HK-2 (cell line): ENCODE measurements at regions not wholly inside any gene's neighbourhood (a gene's known extent, or its start where the extent isn't known, plus 50 kb on each side); places are given as distances from the start of the nearest gene placed in this dataset.

Experiments used
- DNase-seq: peaks from one replicate; pipeline ENCODE4 v3.0.0-alpha.2; 2018; ENCODE audit not compliant: unreplicated experiment

DNA sequence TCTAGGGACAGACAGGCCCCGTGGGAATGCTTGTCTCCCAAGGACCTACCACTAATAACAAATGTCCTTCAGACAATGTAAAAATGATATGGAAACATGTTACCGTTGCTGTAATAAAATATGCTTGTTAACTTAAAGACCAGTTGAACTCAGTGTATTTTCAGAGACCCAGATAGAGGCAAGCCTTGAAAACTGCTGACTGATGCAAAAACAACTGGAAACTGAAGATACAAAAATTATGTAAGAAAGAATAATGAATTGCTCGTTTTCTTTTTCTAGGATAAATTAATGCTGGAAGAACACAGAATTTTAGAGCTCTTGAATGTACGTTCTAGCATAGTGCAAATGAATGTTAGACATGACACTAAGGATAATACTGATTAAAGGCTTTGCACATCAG is 311.5 kb upstream of the MAN1A1 start:
- no peak for DNase-seq

DNA sequence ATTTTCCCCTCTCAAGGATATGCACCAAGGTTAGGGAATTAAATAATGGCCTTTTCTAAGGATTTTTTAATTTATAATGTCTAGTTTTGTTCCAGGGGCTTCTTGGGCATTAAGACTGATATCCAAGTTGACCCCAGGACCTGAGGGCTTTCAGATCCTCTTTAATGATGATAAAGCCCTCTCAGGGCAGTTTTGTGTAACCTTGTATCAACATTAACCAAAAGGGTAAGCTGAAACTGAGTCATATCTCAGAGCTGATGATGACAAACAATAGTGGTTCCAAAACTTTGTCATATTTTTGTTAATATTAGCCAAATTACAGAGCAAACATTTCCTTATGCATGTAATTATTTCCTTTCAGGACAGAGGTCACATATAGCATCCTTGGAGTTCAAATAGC is 309.4 kb upstream of the MAN1A1 start:
- DNase-seq, result no peak

DNA sequence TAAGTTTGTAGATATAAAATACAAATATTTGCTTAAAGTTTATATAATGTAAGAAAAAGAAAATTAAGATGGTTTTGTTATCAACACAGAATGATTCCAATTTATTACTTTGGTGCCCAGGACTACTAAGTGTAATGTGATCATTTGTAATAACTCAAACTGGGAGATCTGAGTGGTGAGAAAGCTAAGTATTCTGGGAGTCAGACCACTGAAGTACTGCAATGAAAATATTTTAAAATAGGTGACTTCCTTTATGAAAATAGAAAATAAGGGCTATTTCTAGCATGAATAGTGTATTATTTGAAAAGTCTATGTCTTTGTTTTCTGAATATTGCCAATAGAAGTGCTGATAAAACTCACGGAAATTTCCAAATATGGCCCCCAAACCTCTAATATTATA is 305.6 kb upstream of the MAN1A1 start:
- no peak for DNase-seq

DNA sequence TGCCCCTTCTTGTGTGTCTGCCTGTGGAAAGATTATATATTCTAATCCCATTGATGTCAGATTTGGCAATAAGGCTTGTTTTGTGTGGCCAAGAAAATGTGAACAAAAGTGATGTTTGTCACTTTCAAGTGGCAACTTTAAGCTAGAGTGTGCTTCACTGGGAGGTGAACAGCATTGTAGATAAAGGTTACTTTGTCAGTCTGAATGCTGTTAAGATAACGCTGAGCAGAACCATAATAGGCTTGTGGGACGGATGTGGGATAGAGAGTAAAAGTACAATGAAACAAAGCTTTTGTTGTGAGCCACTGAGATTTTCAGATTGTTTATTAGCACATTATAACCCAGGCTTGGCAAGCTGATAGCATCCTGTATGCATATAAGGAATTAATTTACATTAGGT is 303.8 kb upstream of the MAN1A1 start:
- DNase-seq, result no peak

DNA sequence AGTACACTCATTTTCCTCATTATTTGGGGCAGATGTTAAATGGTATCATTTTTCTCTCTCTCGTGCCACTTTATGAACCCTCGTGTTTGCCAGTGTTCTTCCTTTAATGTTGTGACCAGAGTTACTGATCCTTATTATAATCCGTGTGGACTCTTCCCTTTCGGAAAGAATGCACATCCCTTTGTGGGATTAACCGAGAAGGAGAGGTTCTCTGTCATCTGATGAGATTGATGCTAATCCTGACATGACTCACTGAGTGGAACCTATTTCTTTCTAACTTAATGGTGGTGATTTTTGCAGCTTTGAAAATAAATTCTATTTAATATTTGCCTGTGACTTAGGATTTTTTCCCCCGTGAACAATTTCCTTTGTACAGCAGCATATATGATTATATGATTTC is 300.0 kb upstream of the MAN1A1 start:
- DNase-seq, result no peak

DNA sequence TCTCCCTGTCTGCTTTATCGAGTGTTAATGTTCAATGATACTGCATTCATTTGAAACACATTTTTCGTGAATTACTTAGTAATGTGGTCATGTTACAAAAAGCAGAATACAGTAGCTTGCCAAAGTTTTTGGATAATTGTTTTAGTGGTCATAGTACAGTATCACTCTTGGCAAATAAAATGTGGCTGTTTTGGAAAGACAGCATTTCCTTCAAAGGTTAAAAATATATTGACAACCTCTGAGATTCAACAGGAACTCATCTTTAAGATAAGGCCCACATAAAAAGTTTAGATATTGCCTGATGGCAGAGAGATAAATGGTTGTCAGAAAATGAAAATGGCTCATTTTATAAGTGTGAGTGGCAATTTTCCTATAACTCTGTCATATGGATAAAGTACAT is 297.7 kb upstream of the MAN1A1 start:
- DNase-seq, result no peak

DNA sequence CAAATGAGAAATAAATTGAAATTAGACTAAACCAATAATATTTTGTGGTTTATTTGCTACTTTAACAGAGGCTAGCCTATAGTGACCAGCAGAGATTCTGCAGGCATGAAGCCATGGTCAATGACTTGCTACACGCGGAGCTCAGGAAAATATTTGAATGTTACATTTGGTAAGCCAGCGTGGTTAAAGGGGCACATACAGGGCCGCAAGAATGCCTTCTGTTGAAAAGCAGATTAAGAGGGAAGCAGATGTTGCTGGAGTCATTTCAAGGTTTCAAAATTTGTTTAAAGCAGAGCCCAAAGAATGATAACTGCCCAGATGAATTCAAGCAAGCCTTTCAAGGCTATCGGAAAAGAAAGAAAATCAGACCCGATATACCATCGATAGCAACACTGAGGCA is 294.3 kb upstream of the MAN1A1 start:
- no peak for DNase-seq

DNA sequence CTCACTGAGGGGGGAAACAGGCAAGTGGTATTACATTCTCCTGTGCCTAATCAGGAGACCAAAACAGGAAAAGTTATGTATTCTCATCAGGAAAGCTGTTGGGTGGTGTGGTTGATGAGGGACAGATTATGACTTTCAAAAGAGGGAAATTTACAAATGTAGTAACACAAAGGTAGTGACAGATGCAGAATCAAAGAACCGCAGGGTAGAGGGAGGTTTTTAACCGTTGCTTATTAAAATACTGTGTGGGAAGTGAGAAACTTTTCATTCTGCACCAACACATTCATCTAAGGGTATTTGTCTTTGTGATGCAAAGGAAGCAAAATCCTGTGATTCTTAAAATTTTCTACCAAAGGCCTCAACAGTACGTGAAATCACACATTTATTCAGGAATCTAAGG is 288.2 kb upstream of the MAN1A1 start:
- DNase-seq, result no peak

DNA sequence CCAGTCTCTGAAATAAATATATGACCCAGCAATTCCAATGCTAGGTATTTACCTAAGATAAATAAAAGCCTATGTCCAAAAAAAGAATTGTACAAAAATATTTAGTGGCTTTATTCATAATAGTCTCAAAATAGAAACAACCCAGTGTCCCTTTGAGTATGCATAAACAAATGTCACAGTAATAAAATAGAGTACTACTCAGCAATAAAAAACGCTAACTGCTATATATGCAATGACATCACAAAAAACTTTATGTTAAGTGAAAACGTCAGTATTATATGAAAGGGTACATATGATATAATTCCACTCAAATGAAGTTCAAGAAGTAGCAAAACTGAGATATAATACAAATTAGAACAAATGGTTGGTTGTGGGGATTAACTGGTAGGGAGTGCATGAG is 286.5 kb upstream of the MAN1A1 start:
- no peak for DNase-seq

DNA sequence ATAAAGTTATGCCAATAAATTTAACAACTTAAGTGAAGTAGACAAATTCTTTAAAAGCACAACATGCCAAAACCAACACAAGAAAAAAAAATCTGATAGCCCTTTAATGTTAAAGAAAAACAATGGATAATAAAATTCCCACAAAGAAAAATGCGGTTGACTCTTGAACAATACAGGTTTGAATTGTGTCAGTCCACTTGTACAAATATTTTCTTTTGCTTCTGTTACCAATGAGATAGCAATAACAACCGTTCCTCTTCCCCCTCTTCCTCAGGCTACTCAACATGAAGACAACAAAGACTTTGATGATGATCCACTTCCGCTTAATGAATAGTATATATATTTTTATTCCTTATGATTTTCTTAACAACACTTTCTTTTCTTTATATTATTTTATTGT is 283.9 kb upstream of the MAN1A1 start:
- no peak for DNase-seq

DNA sequence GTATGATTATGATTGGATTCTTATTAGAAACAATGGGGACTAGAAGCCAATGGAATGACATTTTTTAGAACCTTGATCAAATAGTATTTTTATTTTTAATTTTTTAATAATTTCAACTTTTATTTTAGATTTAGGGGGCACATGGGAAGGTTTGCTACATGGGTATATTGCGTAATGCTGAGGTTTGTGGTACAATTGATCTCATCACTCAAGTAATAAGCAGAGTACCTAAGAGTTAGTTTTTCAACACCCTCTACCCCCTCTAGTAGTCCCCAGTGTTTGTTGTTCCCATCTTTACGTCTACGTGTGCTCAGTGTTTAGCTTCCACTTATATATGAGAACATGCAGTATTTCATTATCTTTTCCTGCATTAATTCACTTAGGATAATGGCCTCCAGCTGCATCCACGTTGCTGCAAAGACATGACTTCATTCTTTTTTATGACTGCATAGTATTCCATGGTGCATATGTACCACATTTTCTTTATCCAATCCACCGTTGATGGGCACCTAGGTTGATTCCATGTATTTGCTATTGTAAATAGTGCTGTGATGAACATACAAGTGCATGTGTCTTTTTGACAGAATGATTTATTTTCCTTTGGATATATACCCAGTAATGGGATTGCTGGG is 281.1 kb upstream of the MAN1A1 start:
- no peak for DNase-seq

DNA sequence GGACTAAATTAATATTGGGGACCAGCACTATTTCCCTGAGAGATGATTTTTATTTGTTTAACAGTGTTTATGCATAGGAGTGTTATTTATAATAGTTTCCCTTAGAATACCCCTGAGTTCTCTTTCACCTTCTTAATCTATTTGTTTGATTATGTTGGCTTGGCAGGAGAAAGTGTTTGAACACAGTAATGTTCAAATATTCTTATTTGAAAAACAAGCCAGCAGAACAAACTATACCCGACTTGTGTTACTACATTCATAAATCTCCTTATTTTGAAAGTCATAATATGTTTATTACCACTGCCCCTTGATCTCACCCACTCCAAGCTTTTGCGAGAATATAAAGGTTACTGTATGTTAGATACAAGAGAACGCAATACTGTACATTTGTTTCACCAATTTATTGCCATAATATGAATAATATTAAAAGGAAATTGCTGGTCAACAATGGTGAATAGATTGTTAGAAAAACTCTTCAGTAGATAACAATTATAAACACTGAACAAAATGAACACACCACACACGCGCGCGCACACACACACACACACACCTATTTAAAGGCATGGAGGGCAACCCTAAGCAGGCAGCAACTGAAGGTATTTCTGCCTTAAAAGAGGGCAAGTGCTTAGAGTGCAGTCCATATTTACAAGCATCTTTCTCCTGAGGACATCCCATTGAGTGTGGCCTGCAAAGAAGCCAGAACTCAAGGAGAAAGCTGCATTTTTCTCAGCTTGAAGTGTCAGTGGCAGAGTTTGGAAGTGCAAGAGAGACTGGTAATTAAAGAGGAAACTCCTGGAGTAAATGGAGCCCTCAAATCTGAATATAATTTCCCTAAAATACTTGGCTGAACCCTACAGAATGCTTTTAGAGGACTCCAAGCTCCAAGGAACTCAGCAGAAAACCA is 279.4 kb upstream of the MAN1A1 start:
- DNase-seq, result no peak

DNA sequence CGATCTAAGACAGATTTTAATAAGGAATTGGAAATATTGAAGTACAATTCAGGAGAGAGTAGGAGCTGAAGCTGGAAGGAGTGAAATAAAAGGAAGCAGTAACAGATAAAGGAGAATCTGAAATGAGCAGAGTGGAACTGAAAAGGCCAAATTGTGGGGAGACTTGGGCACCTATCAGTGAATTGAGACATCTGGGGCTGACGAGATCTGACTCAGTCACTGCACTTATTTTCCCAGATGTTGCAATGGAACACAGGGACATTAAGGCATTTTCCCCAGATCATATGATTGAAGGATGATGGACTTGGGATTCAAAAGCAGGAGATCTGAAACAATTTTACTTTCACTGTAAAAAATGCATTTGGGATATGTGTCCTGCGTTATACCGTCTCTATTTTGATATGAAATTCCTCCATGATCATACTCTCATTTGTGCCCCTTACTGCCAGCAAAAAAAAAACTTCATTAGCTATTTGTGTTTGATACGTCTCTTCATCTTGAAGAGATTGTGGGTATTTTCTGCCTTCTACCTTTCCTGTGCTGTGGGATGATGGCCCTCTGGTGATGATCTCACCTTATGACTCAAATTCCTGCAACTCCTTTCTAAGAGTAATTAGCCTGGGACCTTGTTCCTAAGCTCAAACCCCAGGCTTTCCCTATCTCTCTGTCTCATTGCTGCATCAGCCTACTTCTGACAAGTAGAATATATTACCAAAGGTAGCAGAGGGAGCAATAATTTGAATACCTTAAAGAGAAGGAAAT is 278.5 kb upstream of the MAN1A1 start:
- no peak for DNase-seq

DNA sequence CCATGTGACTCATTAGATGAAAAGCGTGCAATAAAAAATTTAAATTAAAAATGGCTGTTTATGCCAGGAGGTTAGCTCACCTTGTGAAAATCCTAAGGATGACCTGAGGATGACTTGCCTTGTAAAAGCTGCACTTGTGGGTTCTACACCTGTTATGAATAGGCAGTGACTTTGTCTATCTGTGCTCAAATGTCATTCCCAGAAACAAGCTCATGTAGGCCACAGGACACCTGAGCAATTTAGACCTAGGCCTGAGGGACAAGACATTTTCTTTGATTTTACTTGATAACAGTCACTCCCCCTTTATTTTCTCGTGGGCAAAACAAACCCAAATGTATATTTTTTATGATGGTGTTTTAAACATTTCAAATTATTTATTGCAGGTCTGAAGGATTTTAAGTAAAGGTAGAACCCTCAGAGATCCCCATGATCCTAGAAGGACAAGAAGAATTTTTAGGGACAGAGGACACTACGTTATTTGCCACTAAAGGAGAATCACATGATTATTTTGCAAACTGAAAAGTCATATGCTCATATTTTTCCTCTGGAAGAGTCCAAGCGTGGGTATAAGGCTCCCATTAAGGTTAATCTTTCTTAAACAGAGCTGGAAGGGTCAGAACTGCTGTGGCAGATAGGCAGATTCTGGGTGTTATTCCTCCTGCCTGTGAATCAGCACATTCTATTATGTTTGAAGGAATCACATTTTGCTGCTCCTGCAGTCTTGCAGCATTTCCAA is 277.5 kb upstream of the MAN1A1 start:
- no peak for DNase-seq

DNA sequence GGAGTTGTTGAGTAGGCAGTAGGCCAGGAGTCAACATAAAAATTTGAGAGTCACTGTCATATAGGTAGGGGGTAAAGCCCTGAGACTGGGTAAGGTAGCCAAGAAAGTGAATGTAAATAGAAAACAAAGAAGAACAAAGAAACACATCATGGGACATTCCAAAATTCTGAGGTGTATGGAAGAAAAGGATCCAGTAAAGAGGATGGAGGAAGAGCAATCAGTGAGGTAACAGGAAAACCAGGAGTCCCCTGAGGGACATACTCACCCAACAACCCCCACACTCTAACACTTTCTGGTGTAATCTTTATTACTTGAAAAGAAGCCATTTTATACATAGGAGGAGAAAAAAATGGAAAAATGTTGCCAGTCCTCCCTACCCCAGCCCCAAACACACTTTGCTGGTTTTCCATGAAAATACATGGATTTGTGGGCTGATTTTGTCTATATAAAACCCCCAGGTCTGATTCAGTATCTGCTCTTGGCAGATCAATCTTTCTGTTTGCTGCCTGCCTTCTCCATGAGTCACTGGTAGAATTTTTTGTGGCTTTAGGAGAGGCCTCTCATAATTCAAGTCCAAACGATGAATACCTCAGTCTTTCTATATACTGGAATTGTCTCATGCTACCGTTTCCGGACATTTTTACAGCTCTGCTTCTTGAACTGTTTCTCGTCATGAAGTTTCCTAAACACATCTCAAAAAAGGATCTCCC is 271.4 kb upstream of the MAN1A1 start:
- DNase-seq, result peak; percentile 14

DNA sequence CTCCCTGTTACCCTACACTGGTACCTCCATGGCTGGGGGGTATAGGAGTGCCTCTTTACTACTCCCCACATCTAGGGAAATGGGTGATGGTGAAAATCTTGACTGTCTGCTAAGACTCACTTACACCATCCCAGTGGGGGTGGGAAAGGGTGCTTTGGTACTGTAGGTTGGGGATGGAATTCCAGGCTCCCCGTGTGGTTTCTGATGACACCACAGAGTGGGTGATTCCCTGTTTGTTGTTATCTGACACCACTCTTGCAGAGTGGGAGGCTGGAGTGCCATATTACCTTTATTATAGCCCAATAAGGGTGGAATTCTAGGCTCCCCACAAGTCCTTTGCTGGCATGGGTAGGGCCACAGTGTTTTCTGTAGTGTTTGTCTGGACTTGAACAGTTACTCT is 264.6 kb upstream of the MAN1A1 start:
- no peak for DNase-seq

DNA sequence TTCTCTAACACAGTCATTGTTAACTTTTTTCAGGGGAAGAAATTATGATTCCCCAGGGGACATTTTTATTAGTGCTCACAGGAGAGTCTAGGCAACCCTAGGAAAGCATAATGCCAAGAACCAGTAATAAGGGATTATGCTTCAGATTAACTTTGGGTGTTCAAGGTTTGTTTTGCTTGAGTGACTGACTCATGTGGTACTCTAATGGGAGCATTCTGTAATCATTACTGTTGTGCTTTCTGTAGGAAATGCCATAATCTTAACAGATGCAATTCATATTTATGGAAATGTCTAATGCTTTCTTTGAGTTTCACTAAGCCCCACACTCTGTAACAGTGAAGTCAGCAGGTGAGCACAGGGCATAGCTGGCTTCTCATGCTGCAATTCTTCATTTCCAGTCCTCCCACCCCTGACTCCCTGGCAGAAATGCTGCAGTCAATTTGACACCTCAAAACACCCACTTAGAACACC is 263.4 kb upstream of the MAN1A1 start:
- no peak for DNase-seq

DNA sequence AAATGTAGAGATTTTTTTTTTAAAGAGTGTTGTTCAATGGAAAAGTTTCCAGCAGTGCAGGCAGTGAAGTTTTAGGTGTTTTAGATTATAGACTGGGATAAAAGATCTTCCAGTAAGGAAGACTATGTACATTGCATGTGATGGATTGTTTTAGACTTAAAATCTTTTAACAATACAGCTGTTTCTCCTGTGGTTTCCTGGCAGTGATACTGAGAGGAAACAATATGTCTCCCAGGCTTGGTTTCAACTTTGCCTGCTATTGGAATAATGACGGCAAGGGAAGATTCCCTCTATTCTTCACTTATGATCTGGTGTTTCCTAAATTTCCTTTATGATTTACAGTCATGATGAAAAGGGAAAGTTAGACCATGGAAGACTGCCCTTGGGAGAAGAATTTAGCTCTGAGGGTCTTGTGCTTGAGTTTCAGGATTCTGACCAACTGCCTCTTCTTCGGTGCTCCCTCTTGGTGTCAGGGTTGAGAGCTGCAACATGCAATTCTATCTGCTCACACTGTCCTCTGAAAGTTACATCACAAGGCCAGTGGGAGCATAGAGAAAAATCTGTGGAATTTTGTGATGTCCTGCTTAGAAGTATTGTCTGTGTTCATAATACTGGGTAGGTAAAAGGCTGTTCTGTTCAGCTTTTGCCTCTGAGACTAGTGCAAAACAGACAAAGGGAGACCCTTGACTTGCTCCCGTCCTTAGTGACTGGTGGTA is 262.8 kb upstream of the MAN1A1 start:
- DNase-seq, result no peak

DNA sequence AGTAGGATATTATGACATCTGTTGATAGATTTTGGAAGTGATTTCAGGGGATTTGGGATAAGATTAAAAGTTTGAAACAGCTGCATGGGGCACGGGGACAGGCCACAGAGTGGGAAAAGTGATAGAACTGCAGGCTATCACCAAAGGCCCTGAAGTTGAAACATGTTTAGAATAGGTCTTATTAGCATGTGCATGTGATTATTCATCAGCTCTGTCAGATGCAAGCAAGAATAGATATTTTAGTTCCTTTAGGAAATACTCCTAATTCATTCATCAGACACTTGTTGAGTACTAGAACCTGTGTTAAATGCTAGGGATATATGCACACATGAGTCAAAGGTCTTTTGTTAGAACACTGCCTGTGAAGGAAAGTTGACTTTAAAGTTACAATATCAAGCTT is 261.2 kb upstream of the MAN1A1 start:
- DNase-seq, result no peak

DNA sequence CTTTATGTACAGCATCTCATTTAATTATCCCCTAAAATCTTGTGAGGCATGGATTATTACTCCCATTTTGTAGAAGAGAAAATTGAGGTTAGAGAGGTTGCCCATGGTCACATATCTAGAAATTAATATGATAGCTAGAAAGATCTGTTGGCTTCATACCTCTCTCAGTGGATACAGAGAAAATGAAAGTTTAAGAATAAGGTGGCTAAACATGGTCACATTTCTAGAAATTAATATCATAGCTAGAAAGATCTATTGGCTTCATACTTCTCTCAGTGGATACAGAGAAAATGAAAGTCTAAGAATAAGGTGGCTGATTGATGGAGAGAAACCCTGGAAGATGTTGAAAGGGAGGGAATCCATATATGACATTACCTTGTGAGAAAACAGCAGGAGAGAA is 260.7 kb upstream of the MAN1A1 start:
- no peak for DNase-seq

DNA sequence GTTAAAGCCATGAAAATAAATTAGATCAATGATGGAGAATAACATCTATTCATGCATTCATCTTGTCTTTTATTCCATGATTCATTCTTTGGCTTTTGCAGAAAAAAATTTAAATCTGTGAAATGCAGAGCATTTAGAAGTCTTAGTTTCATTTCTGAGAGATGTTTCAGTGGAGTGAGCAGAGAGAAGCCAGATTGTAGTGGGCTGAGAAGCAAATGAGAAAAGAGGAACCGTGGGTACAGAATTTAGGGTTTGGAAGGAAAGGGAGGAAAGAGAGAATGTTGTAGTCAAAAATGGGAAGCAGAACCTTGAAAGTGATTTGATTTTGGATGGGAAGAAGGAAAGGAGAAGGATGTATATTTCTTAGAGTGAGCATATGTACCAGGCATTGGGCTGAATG is 260.3 kb upstream of the MAN1A1 start:
- DNase-seq, result no peak
